ENCODE measurements at regions not wholly inside any gene's neighbourhood (a gene's known extent, or its start where the extent isn't known, plus 50 kb on each side); places are given as distances from the start of the nearest gene placed in this dataset.

- no peaks in the 10 kb centered on the region for H4K20me1 ChIP-seq (ENCODE audit: control insufficient read depth, insufficient read depth, low read depth, low read length)
- H3K9me2 ChIP-seq (replicated peaks; ENCODE audit: control insufficient read depth, low read length) = no peaks in the 10 kb centered on the region
- TF ChIP-seq, protein P1, sequence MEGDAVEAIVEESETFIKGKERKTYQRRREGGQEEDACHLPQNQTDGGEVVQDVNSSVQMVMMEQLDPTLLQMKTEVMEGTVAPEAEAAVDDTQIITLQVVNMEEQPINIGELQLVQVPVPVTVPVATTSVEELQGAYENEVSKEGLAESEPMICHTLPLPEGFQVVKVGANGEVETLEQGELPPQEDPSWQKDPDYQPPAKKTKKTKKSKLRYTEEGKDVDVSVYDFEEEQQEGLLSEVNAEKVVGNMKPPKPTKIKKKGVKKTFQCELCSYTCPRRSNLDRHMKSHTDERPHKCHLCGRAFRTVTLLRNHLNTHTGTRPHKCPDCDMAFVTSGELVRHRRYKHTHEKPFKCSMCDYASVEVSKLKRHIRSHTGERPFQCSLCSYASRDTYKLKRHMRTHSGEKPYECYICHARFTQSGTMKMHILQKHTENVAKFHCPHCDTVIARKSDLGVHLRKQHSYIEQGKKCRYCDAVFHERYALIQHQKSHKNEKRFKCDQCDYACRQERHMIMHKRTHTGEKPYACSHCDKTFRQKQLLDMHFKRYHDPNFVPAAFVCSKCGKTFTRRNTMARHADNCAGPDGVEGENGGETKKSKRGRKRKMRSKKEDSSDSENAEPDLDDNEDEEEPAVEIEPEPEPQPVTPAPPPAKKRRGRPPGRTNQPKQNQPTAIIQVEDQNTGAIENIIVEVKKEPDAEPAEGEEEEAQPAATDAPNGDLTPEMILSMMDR (IDR thresholded peaks at IDR 0.05; ENCODE audit: low read depth, low read length, poor library complexity, severe bottlenecking) = no peak
- TF ChIP-seq EZH2phosphoT487 (IDR thresholded peaks at IDR 0.05; ENCODE audit: borderline replicate concordance, low read length) = no peak
- H3K4me2 ChIP-seq (ENCODE audit: low read length) = no peak overlapping the region
- no peaks in the 10 kb centered on the region for H3K4me1 ChIP-seq (ENCODE audit: control insufficient read depth, low read length)
- H3K36me3 ChIP-seq (ENCODE audit: control insufficient read depth, low read length) = no peaks in the 10 kb centered on the region
- no peak overlapping the region for H3K27ac ChIP-seq (ENCODE audit: low read depth, low read length)
- no peaks in the 10 kb centered on the region for H3K27me3 ChIP-seq (ENCODE audit: control insufficient read depth, low read length)
- no peak overlapping the region for H3K4me3 ChIP-seq (ENCODE audit: low read length)
- no peaks in the 10 kb centered on the region for H3K9me3 ChIP-seq (ENCODE audit: control insufficient read depth, insufficient read depth, low read length)
- no peaks in the 10 kb centered on the region for H3K79me2 ChIP-seq (ENCODE audit: control insufficient read depth, low read length)
- no peaks in the 10 kb centered on the region for H3F3A ChIP-seq (ENCODE audit: control insufficient read depth, insufficient read depth)
Observed at GRCh38 chr2:153420394-153420793, 58.2 kb downstream of the RPRM start.

DNA sequence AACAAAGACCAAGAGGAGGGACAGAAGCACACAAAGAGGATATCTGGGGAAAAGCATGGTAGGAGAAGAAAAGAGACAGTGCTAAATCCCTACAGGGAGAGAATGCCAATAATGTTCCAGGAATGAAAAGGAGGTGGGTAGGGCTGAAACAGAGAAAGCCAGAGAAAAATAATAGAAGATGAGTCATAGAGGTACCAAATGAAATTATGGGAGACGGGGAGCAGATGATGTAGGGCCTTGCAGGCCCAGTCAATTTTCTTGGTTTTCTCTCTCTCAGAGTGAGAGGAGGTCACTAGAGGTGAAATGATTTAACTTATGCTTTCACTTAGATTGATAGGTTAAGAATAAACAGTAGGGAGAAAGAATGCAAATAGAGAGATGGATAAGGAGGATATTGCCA is 61.5 kb downstream of the RPRM start:
- Histone ChIP-seq H3K4me2 (ENCODE audit: low read length) (no peak overlapping the region), H3K36me3 (ENCODE audit: control insufficient read depth, low read length) (no peaks in the 10 kb centered on the region), H3K27me3 (ENCODE audit: control insufficient read depth, low read length) (no peaks in the 10 kb centered on the region), H3K79me2 (ENCODE audit: control insufficient read depth, low read length) (no peaks in the 10 kb centered on the region), H3K9me2 (replicated peaks; ENCODE audit: control insufficient read depth, low read length) (no peaks in the 10 kb centered on the region), H3K27ac (ENCODE audit: low read depth, low read length) (no peak overlapping the region), H3K4me1 (ENCODE audit: control insufficient read depth, low read length) (no peaks in the 10 kb centered on the region), H3K4me3 (ENCODE audit: low read length) (no peak overlapping the region), H3K9me3 (ENCODE audit: control insufficient read depth, insufficient read depth, low read length) (no peaks in the 10 kb centered on the region), H3F3A (ENCODE audit: control insufficient read depth, insufficient read depth) (no peaks in the 10 kb centered on the region), H4K20me1 (ENCODE audit: control insufficient read depth, insufficient read depth, low read depth, low read length) (no peaks in the 10 kb centered on the region)
- no peak for TF ChIP-seq EZH2phosphoT487 (IDR thresholded peaks at IDR 0.05; ENCODE audit: borderline replicate concordance, low read length)
- TF ChIP-seq, protein P1 (IDR thresholded peaks at IDR 0.05; ENCODE audit: low read depth, low read length, poor library complexity, severe bottlenecking) = no peak

GRCh38 chr2:153416071-153416470 is 62.5 kb downstream of the RPRM start:
- H3K27ac ChIP-seq (ENCODE audit: low read depth, low read length) = no peak overlapping the region
- no peaks in the 10 kb centered on the region for H3K79me2 ChIP-seq (ENCODE audit: control insufficient read depth, low read length)
- H4K20me1 ChIP-seq (ENCODE audit: control insufficient read depth, insufficient read depth, low read depth, low read length) = no peaks in the 10 kb centered on the region
- no peaks in the 10 kb centered on the region for H3K27me3 ChIP-seq (ENCODE audit: control insufficient read depth, low read length)
- H3K9me3 ChIP-seq (ENCODE audit: control insufficient read depth, insufficient read depth, low read length) = no peaks in the 10 kb centered on the region
- H3F3A ChIP-seq (ENCODE audit: control insufficient read depth, insufficient read depth) = no peaks in the 10 kb centered on the region
- H3K36me3 ChIP-seq (ENCODE audit: control insufficient read depth, low read length) = no peaks in the 10 kb centered on the region
- no peaks in the 10 kb centered on the region for H3K9me2 ChIP-seq (replicated peaks; ENCODE audit: control insufficient read depth, low read length)
- H3K4me3 ChIP-seq (ENCODE audit: low read length) = no peak overlapping the region
- TF ChIP-seq, protein P1 (IDR thresholded peaks at IDR 0.05; ENCODE audit: low read depth, low read length, poor library complexity, severe bottlenecking) = no peak
- no peak for TF ChIP-seq EZH2phosphoT487 (IDR thresholded peaks at IDR 0.05; ENCODE audit: borderline replicate concordance, low read length)
- H3K4me1 ChIP-seq (ENCODE audit: control insufficient read depth, low read length) = no peaks in the 10 kb centered on the region
- H3K4me2 ChIP-seq (ENCODE audit: low read length) = no peak overlapping the region

Measured in DOHH2 (cell line).